Tibial artery (tissue), 4 donors: ENCODE measurements at regions not wholly inside any gene's neighbourhood (a gene's known extent, or its start where the extent isn't known, plus 50 kb on each side); places are given as distances from the start of the nearest gene placed in this dataset.

Experiments used
- DNase-seq, 2 donors: peaks; one replicate each; pipeline ENCODE4 v3.0.0-alpha.2; 2019
- H3K27ac ChIP-seq, 2 donors: fragments of 200-600 bp; sonication (generic) in 1 of 2; 1 replicate in 1 of 2; 2 replicates in 1 of 2; pipeline ENCODE4 v1.5.1; 2018 to 2019; ENCODE audit warnings: mild to moderate bottlenecking in 1 of 2
- H3K27me3 ChIP-seq, 2 donors: fragments of 200-600 bp; sonication (generic) in 1 of 2; one replicate each; pipeline versions ENCODE4 v1.5.1 to v1.6.0; 2016 to 2019
- H3K36me3 ChIP-seq, 3 donors: fragments of 200-600 bp; sonication (generic) in 2 of 3; one replicate each; pipeline ENCODE4 v1.5.1; 2016 to 2019; ENCODE audit warnings: mild to moderate bottlenecking in 2 of 3
- H3K4me1 ChIP-seq, 4 donors: fragments of 200-600 bp; sonication (generic) in 2 of 4; 1 replicate in 3 of 4; 2 replicates in 1 of 4; pipeline ENCODE4 v1.5.1; 2016 to 2019
- H3K4me3 ChIP-seq, 2 donors: fragments of 200-600 bp; sonication (generic) in 1 of 2; 1 replicate in 1 of 2; 2 replicates in 1 of 2; pipeline ENCODE4 v1.5.1; 2018 to 2019; ENCODE audit warnings: mild to moderate bottlenecking in 2 of 2
- H3K9me3 ChIP-seq, 3 donors: fragments of 200-600 bp; sonication (generic) in 1 of 3; one replicate each; pipeline ENCODE4 v1.5.1; 2016 to 2019
- CTCF ChIP-seq, 2 experiments: fragments of 200-600 bp in 1 of 2; fragments of 450-650 bp in 1 of 2; IDR thresholded peaks; one replicate each; pipeline ENCODE4 v1.5.1; 2017 to 2019; ENCODE audit warnings: antibody characterized with exemption in 2 of 2, mild to moderate bottlenecking in 1 of 2, moderate library complexity in 1 of 2
- intact Hi-C: fragments of 100-400 bp; cut with DNase I; formaldehyde crosslinking; loops from one replicate; pipeline ENCODE4 v1.15.0; 2023; ENCODE audit warnings: low total_unique reads

- DNase-seq = no peak
- no peak for TF ChIP-seq CTCF (IDR thresholded peaks at IDR 0.05)
- H3K36me3 ChIP-seq = no peaks in the 10 kb centered on the region
Measured at GRCh38 chr5:133729800-133730199, 117.5 kb upstream of the FSTL4 start.

GRCh38 chr5:133728475-133728874, 116.1 kb upstream of the FSTL4 start:
- DNase-seq = no peak
- intact Hi-C loops = no loop called here
- Histone ChIP-seq H3K27me3 (no peaks in the 10 kb centered on the region), H3K4me1 (no peaks in the 10 kb centered on the region), H3K27ac (no peak overlapping the region), H3K36me3 (no peaks in the 10 kb centered on the region), H3K9me3 (no peaks in the 10 kb centered on the region), H3K4me3 (no peak overlapping the region)
- no peak for TF ChIP-seq CTCF (IDR thresholded peaks at IDR 0.05)

More at GRCh38 chr5:133729800-133730199, 117.5 kb upstream of the FSTL4 start:
- Histone ChIP-seq H3K27me3 (no peaks in the 10 kb centered on the region), H3K27ac (no peak overlapping the region), H3K9me3 (no peaks in the 10 kb centered on the region), H3K4me1 (peaks cover 0 to 1% (median 0%) of the 10 kb centered on the region in 4 donors), H3K4me3 (no peak overlapping the region)
- intact Hi-C loops = no loop called here

- H3K36me3 ChIP-seq = no peaks in the 10 kb centered on the region
- DNase-seq = no peak
- H3K4me1 ChIP-seq = no peaks in the 10 kb centered on the region
- no peaks in the 10 kb centered on the region for H3K9me3 ChIP-seq
- TF ChIP-seq CTCF (IDR thresholded peaks at IDR 0.05) = no peak
- no peaks in the 10 kb centered on the region for H3K27me3 ChIP-seq
- H3K4me3 ChIP-seq = no peak overlapping the region
- no peak overlapping the region for H3K27ac ChIP-seq
- intact Hi-C loops = no loop called here
Measured at GRCh38 chr5:133727636-133728035, 115.3 kb upstream of the FSTL4 start.

GRCh38 chr5:133723651-133724366, 111.5 kb upstream of the FSTL4 start:
- H3K27ac ChIP-seq = no peak overlapping the region

GRCh38 chr5:133723126-133723525, 110.8 kb upstream of the FSTL4 start:
- no peak overlapping the region for H3K4me3 ChIP-seq
- no peaks in the 10 kb centered on the region for H3K27me3 ChIP-seq
- peak in 1 of 2 donors; percentile 12 for DNase-seq
- no peaks in the 10 kb centered on the region for H3K36me3 ChIP-seq
- H3K9me3 ChIP-seq = peaks cover 0 to 12% (median 11%) of the 10 kb centered on the region in 3 donors
- no peak overlapping the region for H3K27ac ChIP-seq
- intact Hi-C loops = no loop called here
- no peaks in the 10 kb centered on the region for H3K4me1 ChIP-seq
- no peak for TF ChIP-seq CTCF (IDR thresholded peaks at IDR 0.05)

More at GRCh38 chr5:133723651-133724366, 111.5 kb upstream of the FSTL4 start:
- DNase-seq = peak in 1 of 2 donors; percentile 28
- H3K36me3 ChIP-seq = no peaks in the 10 kb centered on the region
- H3K9me3 ChIP-seq = peaks cover 0 to 12% (median 11%) of the 10 kb centered on the region in 3 donors
- no peaks in the 10 kb centered on the region for H3K4me1 ChIP-seq
- no peak overlapping the region for H3K4me3 ChIP-seq
- H3K27me3 ChIP-seq = no peaks in the 10 kb centered on the region
- intact Hi-C loops = no loop called here
- no peak for TF ChIP-seq CTCF (IDR thresholded peaks at IDR 0.05)
